Adipocyte (in vitro differentiated cells): ENCODE measurements at regions not wholly inside any gene's neighbourhood (a gene's known extent, or its start where the extent isn't known, plus 50 kb on each side); places are given as distances from the start of the nearest gene placed in this dataset.
"Not testable (repeated sequence)": the region's sequence is repeated elsewhere in the genome, so short reads cannot be mapped to it uniquely, and the experiment has no call there.

Source experiments
- DNase-seq: peaks from one replicate; pipeline ENCODE4 v3.0.0-alpha.2; 2015; ENCODE audit warnings: low read depth
- H3K27me3 ChIP-seq: replicated peaks from 2 replicates; pipeline ENCODE4 v1.7.0; 2013; ENCODE audit warnings: mild to moderate bottlenecking, low read length, moderate library complexity; ENCODE audit not compliant: control insufficient read depth, insufficient read depth
- H3K36me3 ChIP-seq: 2 replicates; pipeline ENCODE4 v1.7.0; 2013; ENCODE audit warnings: low read length, mild to moderate bottlenecking, moderate library complexity; ENCODE audit not compliant: control insufficient read depth, insufficient read depth, severe bottlenecking
- H3K4me1 ChIP-seq: 2 replicates; pipeline ENCODE4 v1.7.0; 2013; ENCODE audit warnings: mild to moderate bottlenecking, low read length, moderate library complexity; ENCODE audit not compliant: control insufficient read depth, insufficient read depth
- H3K4me3 ChIP-seq: 2 replicates; pipeline ENCODE4 v1.7.0; 2013; ENCODE audit warnings: mild to moderate bottlenecking, low read length, moderate library complexity
- H3K9ac ChIP-seq: 2 replicates; pipeline ENCODE4 v1.7.0; 2013; ENCODE audit warnings: mild to moderate bottlenecking, low read length, moderate library complexity
- H3K9me3 ChIP-seq: 2 replicates; pipeline ENCODE4 v1.7.0; 2013; ENCODE audit warnings: mild to moderate bottlenecking, low read length, moderate library complexity; ENCODE audit not compliant: control insufficient read depth

DNA sequence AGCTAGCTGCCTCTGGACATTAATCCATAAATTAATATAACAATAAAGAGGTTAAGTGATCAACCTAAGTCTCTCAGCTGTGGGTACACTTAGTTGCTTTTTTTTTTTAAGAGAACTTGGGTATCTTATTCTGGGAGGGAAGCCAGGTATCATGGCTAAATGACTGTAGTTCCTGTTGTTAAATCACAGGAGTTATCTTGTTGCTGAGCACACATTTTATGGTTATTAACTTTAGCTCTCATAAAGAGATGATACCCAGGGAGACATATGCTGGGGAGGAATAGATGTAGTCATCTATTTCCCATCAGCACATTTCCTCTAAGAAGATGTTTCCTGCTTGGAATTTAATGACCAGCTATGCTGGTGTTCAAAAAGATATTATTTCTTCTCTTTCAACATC is 227.8 kb downstream of the PTGER3 start:
- Histone ChIP-seq H3K36me3 (no peaks in the 10 kb centered on the region), H3K27me3 (no peaks in the 10 kb centered on the region), H3K9ac (no peak overlapping the region), H3K4me3 (no peak overlapping the region), H3K4me1 (peaks cover 15% of the 10 kb centered on the region), H3K9me3 (no peaks in the 10 kb centered on the region)
- no peak for DNase-seq

DNA sequence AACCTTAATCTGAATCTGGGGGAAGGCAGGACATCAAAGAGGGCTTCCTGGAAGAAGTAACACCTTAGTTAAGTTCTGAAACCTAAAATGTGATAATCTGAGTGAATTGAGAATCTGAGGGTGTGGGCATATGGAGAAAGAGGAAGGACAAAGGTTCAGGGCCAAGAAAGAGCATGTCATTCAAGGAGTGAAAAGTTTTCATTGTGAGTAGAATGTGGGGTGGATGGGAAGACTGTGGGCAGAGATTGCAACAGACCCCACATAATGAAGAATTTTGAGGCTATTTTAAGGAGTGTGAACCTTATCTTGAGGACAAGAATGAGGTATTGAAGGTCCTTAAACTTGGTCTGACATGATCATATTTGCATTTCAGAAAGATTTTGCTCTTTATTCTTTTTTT is 227.2 kb downstream of the PTGER3 start:
- H3K4me3 ChIP-seq, result no peak overlapping the region
- H3K4me1 ChIP-seq, result peaks cover 15% of the 10 kb centered on the region
- no peaks in the 10 kb centered on the region for H3K9me3 ChIP-seq
- no peaks in the 10 kb centered on the region for H3K27me3 ChIP-seq
- no peak overlapping the region for H3K9ac ChIP-seq
- DNase-seq, result no peak
- no peaks in the 10 kb centered on the region for H3K36me3 ChIP-seq

DNA sequence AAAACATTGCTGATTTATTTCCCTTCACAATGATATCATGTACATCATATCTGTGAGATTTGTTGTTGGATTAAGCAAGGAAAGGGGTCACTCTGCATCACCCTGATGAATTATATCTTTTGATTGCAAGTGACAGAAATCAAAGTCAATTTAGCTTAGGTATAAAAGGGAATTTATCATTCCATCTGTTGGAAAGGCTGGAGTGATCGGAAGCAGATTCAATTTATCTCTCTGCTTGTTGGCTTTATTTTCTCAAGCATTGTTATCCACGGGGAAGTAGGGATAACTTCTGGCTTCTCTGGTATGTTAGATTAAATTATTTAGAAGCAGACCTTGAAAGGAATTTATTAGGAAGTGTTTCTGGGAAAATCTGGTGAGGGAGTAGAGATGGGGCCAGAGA is 226.6 kb downstream of the PTGER3 start:
- peaks cover 15% of the 10 kb centered on the region for H3K4me1 ChIP-seq
- no peaks in the 10 kb centered on the region for H3K36me3 ChIP-seq
- H3K4me3 ChIP-seq, result no peak overlapping the region
- no peak for DNase-seq
- no peak overlapping the region for H3K9ac ChIP-seq
- no peaks in the 10 kb centered on the region for H3K9me3 ChIP-seq
- no peaks in the 10 kb centered on the region for H3K27me3 ChIP-seq

DNA sequence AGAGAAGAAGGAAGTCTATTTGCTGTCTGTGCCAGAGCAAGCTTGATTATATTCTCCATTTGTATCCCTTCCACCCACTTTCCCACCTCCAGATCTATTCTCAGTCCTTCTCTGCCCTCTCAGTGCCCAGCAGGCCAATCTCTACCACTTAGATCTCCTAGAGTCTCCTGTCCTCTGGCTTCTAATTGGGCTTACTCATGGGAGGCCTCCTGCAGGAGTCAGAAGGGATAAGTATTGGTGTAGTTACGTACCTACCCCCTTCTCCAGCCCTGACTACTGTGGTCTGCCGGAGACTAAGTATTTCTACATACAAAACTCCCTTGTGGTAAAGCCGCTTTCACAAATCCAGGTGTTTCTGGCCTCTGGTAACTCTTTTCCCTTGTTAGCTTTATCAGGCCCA is 221.2 kb downstream of the PTGER3 start:
- Histone ChIP-seq H3K9me3 (peaks cover 1% of the 10 kb centered on the region), H3K4me1 (no peaks in the 10 kb centered on the region), H3K36me3 (no peaks in the 10 kb centered on the region), H3K27me3 (no peaks in the 10 kb centered on the region), H3K9ac (no peak overlapping the region), H3K4me3 (no peak overlapping the region)
- no peak for DNase-seq

DNA sequence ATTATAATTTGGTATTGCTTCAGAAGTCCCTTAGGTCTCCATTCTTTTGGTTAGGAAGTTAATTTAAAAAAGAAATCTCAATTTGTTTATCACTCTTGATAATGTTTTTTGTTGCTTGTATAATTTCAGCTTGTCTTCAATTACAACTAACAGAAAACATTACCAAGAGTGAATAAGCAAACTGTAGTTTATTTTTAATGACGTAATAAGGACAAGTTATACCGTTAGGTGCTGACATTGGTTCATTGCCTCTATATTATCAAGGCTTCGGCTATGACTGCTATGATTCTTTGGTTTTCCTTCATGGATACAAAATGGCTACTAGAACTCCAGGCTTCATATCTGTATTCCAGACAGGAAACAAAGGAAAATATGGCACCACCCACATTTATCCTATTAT is 220.6 kb downstream of the PTGER3 start:
- DNase-seq, result no peak
- Histone ChIP-seq H3K9ac (no peak overlapping the region), H3K27me3 (no peaks in the 10 kb centered on the region), H3K9me3 (peaks cover 8% of the 10 kb centered on the region), H3K4me1 (no peaks in the 10 kb centered on the region), H3K4me3 (no peak overlapping the region), H3K36me3 (no peaks in the 10 kb centered on the region)

DNA sequence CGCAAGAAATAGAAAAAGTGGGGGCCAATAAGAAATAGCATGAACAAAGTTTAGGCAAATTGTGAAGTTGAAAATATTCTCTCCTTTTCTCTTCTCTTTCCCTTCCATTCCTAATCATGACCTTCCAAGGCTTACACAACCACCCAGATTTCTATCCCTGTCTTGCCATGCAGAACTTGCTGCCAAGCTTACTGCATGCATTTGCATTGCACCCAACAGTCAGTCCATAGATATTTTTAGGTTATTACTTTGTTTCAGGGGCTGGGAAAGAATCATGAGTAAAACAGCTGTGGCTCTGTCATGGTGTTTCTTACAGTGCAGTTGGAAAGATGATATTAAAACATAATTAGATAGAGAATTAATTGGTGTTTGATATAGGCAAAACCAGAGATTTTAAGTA is 219.4 kb downstream of the PTGER3 start:
- Histone ChIP-seq H3K4me1 (no peaks in the 10 kb centered on the region), H3K27me3 (no peaks in the 10 kb centered on the region), H3K4me3 (no peak overlapping the region), H3K9ac (no peak overlapping the region), H3K36me3 (no peaks in the 10 kb centered on the region), H3K9me3 (peaks cover 14% of the 10 kb centered on the region)
- no peak for DNase-seq

DNA sequence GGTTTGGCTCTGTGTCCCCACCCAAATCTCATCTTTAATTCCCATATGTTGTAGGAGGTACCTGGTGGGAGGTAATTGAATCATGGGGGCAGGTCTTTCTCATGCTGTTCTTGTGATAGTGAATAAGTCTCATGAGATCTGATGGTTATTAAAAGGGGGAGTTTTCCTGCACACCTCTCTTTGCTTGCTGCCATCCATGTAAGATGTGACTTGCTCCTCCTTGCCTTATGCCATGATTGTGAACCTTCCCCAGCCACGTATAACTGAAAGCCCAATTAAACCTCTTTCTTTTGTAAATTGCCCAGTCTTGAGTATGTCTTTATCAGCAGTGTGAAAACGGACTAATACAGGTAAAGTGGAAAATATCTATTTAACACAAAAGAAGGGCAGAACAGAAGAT is 213.3 kb downstream of the PTGER3 start:
- not testable (repeated sequence) for H3K4me1 ChIP-seq, H3K9ac ChIP-seq, H3K36me3 ChIP-seq, H3K4me3 ChIP-seq, H3K27me3 ChIP-seq, DNase-seq
- H3K9me3 ChIP-seq, result peaks cover 14% of the 10 kb centered on the region

DNA sequence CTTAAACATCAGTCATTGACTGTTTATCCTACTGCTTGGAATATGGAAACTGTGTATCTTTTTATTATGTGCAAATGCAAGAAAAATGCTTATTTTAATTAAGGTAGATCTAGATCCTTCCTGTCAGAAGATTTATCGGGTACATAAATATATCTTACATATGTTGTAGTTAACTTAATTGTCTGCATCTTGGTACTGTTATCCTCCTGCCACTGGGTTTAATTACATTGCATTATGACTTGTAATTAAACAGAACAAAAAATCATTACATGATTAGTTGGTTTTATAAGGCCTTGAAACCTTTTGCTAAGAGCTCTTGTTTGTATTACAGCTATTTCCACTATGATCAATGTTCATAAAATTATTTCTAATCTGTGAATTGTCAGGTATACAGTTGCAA is 211.2 kb downstream of the PTGER3 start:
- peaks cover 12% of the 10 kb centered on the region for H3K9me3 ChIP-seq
- H3K4me1 ChIP-seq, result peaks cover 12% of the 10 kb centered on the region
- no peaks in the 10 kb centered on the region for H3K36me3 ChIP-seq
- no peak overlapping the region for H3K4me3 ChIP-seq
- H3K9ac ChIP-seq, result no peak overlapping the region
- no peak for DNase-seq
- H3K27me3 ChIP-seq, result no peaks in the 10 kb centered on the region

DNA sequence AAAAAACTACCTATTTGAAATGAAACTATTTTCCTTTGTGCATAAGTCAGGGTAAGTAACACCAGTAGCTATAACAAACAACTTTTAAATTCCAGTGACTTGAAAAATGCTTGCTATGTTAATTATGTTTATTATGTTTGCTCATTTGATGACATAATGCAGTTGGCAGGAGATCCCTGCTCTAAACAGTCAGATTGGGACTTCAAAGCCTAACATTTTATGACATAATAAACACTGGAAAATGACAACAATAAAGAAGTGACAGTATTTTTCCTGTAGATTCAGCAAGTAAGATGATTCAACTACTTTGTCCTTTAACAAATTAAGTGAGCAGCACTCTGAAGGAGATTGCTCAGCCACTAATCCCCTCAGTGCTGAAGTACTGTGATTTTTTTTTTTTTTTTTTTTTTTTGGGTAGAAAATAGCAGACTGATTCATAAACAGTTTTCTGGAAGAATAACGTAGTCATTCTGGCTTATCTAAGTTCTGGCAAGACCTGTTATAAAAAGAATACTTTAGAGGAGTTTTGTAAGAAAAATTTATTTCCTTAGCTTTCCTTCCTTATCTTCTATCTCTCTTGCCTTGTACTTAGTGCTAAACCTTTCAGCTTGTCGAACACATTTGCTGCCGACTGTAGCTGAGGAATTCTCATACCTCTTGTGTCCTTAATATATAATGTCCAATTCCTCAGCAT is 207.2 kb downstream of the PTGER3 start:
- Histone ChIP-seq H3K27me3 (no peaks in the 10 kb centered on the region), H3K4me1 (peaks cover 24% of the 10 kb centered on the region), H3K9ac (no peak overlapping the region), H3K36me3 (no peaks in the 10 kb centered on the region), H3K4me3 (no peak overlapping the region), H3K9me3 (no peaks in the 10 kb centered on the region)
- peak; percentile 6 for DNase-seq

DNA sequence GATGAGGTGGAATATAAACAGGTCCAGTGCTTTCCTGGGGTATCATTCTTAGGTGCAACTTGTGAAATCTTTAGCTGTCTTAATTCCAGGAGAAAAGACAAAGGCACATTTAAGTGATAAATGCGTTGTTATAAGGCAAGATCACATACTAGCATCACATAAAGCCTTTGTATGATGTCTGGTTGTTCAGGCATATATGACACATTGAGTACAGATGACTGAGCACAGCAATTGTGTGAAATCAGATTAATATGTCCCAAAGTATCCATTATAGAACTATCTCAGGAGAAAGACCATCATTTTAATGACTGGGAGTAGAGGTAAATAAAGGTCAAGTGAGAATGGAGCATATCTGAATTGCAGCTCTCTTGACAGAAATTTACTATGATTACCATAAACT is 205.1 kb downstream of the PTGER3 start:
- H3K9me3 ChIP-seq, result no peaks in the 10 kb centered on the region
- H3K27me3 ChIP-seq, result no peaks in the 10 kb centered on the region
- DNase-seq, result no peak
- H3K36me3 ChIP-seq, result no peaks in the 10 kb centered on the region
- H3K4me3 ChIP-seq, result no peak overlapping the region
- peaks cover 24% of the 10 kb centered on the region for H3K4me1 ChIP-seq
- H3K9ac ChIP-seq, result no peak overlapping the region

DNA sequence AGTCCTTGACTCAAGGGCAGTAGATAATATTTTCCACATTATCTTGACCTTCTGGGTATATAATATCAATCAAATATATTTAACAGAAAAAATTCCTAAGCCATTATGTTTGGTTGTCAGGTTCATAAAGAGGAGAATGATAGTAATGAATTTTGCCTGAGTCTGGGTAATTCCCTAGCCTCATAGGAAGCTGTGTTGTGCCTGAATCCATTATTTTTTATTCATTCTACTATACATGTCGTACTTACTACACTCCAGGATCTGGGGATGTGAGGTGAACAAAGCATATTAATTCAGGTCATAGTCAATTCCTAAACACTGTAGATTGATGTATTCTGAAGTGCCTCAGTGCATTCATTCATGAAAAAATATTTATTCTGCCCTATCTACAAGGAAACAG is 204.2 kb downstream of the PTGER3 start:
- no peaks in the 10 kb centered on the region for H3K9me3 ChIP-seq
- H3K36me3 ChIP-seq, result no peaks in the 10 kb centered on the region
- no peak overlapping the region for H3K9ac ChIP-seq
- no peak overlapping the region for H3K4me3 ChIP-seq
- DNase-seq, result no peak
- H3K27me3 ChIP-seq, result no peaks in the 10 kb centered on the region
- H3K4me1 ChIP-seq, result peaks cover 24% of the 10 kb centered on the region

DNA sequence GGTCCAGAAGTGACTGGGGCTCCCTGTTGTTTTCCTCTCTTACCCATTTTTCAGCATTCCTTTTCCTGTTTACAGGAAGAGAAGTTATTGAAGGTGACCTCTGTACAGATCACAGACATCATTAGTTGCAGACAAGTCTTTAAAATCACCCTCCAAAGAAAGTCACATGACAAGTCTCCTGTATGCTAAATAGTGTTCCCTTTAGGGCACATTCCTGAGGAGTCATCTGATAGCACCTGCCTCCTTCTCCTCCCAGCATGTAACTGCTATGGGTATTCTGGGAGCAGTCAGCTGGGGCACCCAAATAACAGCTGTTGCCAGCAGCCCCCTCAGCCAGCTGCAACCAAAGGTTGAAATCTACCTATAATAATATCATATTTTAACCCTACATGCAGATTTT is 200.6 kb downstream of the PTGER3 start:
- no peak overlapping the region for H3K4me3 ChIP-seq
- no peak for DNase-seq
- no peaks in the 10 kb centered on the region for H3K27me3 ChIP-seq

More for the DNA sequence above, 200.6 kb downstream of the PTGER3 start:
- Histone ChIP-seq H3K9me3 (no peaks in the 10 kb centered on the region), H3K9ac (no peak overlapping the region), H3K4me1 (peaks cover 7% of the 10 kb centered on the region), H3K36me3 (no peaks in the 10 kb centered on the region)
